ENCODE measurements at regions not wholly inside any gene's neighbourhood (a gene's known extent, or its start where the extent isn't known, plus 50 kb on each side); places are given as distances from the start of the nearest gene placed in this dataset.

DNA sequence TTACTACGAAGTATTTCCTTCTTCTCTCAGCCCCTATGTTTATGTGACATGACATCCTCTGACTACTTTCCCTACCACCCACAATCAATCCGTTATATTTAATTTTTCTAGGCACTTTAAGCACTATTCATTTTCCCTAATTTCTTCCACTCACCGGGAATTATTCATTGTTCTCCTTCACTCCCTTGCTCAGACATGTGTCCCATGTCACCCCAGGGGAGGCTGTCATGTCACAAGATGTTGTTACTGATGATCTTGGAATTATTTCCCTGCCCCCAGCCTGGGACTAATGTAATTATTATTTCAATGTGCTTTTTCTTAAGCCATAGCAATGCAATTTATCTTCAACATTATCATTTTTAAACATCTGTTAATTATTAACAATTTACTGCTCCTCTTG, 317.2 kb downstream of the PHF14 start:
- no peaks in the 10 kb centered on the region for H3K4me1 ChIP-seq
- TF ChIP-seq, protein P1, sequence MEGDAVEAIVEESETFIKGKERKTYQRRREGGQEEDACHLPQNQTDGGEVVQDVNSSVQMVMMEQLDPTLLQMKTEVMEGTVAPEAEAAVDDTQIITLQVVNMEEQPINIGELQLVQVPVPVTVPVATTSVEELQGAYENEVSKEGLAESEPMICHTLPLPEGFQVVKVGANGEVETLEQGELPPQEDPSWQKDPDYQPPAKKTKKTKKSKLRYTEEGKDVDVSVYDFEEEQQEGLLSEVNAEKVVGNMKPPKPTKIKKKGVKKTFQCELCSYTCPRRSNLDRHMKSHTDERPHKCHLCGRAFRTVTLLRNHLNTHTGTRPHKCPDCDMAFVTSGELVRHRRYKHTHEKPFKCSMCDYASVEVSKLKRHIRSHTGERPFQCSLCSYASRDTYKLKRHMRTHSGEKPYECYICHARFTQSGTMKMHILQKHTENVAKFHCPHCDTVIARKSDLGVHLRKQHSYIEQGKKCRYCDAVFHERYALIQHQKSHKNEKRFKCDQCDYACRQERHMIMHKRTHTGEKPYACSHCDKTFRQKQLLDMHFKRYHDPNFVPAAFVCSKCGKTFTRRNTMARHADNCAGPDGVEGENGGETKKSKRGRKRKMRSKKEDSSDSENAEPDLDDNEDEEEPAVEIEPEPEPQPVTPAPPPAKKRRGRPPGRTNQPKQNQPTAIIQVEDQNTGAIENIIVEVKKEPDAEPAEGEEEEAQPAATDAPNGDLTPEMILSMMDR (IDR thresholded peaks at IDR 0.05; ENCODE audit: borderline replicate concordance): no peak
- no peaks in the 10 kb centered on the region for H3K36me3 ChIP-seq
- intact Hi-C loops (cut with micrococcal nuclease): no loop called here
- H3K27ac ChIP-seq (replicated peaks): no peak overlapping the region
- peaks cover 2% of the 10 kb centered on the region for H3K9me3 ChIP-seq (replicated peaks)
- H3K27me3 ChIP-seq (ENCODE audit: low read depth): no peaks in the 10 kb centered on the region
- DNase-seq: no peak
- no peak overlapping the region for H3K4me3 ChIP-seq

DNA sequence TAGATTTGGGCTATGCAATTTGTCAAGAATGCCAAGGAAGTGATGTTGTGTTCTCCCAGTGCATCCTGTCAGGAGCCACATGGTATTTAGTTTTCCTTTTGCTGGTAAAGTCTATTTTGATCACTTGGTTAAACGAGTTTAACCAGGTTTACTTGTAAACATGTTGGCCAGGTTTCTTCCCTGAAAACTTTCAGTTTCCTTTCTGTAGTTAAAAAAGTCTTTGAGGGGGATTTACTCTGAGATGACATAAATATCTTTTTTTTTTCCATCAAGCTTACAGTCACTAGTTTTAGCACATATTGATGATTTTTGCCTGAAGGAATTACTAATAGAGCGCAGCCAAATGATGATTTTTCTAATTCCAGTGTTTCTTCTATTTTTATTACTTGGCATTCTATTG, 320.5 kb downstream of the PHF14 start:
- no peak overlapping the region for H3K27ac ChIP-seq (replicated peaks)
- intact Hi-C loops (cut with micrococcal nuclease): no loop called here
- H3K4me1 ChIP-seq: no peaks in the 10 kb centered on the region
- DNase-seq: no peak
- H3K36me3 ChIP-seq: no peaks in the 10 kb centered on the region
- peaks cover 2% of the 10 kb centered on the region for H3K9me3 ChIP-seq (replicated peaks)
- H3K27me3 ChIP-seq (ENCODE audit: low read depth): no peaks in the 10 kb centered on the region
- no peak overlapping the region for H3K4me3 ChIP-seq
- TF ChIP-seq, protein P1 (IDR thresholded peaks at IDR 0.05; ENCODE audit: borderline replicate concordance): no peak

DNA sequence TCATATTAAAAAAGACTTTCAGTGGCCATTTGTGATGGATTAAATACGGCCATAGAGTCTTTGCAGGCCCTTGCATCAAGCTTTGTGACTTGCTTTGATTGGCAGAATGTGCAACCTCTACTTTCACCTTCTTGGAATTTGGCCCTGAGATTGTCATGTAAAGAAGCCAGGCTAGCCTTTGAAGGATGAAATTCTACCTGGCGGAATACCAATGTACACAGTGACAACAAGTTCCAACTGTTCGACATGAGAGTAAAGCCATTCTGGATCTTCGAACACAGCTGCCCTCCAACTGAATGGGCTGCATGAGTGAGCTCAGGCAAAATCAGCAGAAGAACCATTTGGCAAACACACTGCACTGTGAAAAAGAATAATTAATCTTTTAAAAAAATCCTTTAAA, 321.3 kb downstream of the PHF14 start:
- Histone ChIP-seq H3K4me1 (no peaks in the 10 kb centered on the region), H3K27ac (replicated peaks) (no peak overlapping the region), H3K4me3 (no peak overlapping the region), H3K27me3 (ENCODE audit: low read depth) (no peaks in the 10 kb centered on the region), H3K36me3 (no peaks in the 10 kb centered on the region), H3K9me3 (replicated peaks) (peaks cover 2% of the 10 kb centered on the region)
- intact Hi-C loops (cut with micrococcal nuclease): no loop called here
- TF ChIP-seq, protein P1 (IDR thresholded peaks at IDR 0.05; ENCODE audit: borderline replicate concordance): no peak
- no peak for DNase-seq

- H3K27ac ChIP-seq (replicated peaks): no peak overlapping the region
- H3K4me3 ChIP-seq: no peak overlapping the region
- intact Hi-C loops (cut with micrococcal nuclease): no loop called here
- no peaks in the 10 kb centered on the region for H3K36me3 ChIP-seq
- H3K27me3 ChIP-seq (ENCODE audit: low read depth): no peaks in the 10 kb centered on the region
- H3K9me3 ChIP-seq (replicated peaks): peaks cover 9% of the 10 kb centered on the region
- DNase-seq: no peak
- TF ChIP-seq, protein P1 (IDR thresholded peaks at IDR 0.05; ENCODE audit: borderline replicate concordance): no peak
- H3K4me1 ChIP-seq: no peaks in the 10 kb centered on the region
Observed at GRCh38 chr7:11297126-11297625, 323.5 kb downstream of the PHF14 start.

GRCh38 chr7:11297764-11298163, 324.1 kb downstream of the PHF14 start:
- H3K9me3 ChIP-seq (replicated peaks): peaks cover 14% of the 10 kb centered on the region
- H3K36me3 ChIP-seq: no peaks in the 10 kb centered on the region
- intact Hi-C loops (cut with micrococcal nuclease): no loop called here
- no peak for DNase-seq
- TF ChIP-seq, protein P1 (IDR thresholded peaks at IDR 0.05; ENCODE audit: borderline replicate concordance): no peak
- H3K27me3 ChIP-seq (ENCODE audit: low read depth): no peaks in the 10 kb centered on the region
- H3K4me3 ChIP-seq: no peak overlapping the region
- no peak overlapping the region for H3K27ac ChIP-seq (replicated peaks)
- H3K4me1 ChIP-seq: no peaks in the 10 kb centered on the region

- DNase-seq: no peak
- TF ChIP-seq, protein P1 (IDR thresholded peaks at IDR 0.05; ENCODE audit: borderline replicate concordance): no peak
Observed at GRCh38 chr7:11298220-11298619, 324.5 kb downstream of the PHF14 start.

More at GRCh38 chr7:11298220-11298619, 324.5 kb downstream of the PHF14 start:
- intact Hi-C loops (cut with micrococcal nuclease): no loop called here
- no peaks in the 10 kb centered on the region for H3K36me3 ChIP-seq
- no peak overlapping the region for H3K27ac ChIP-seq (replicated peaks)
- no peaks in the 10 kb centered on the region for H3K27me3 ChIP-seq (ENCODE audit: low read depth)
- peaks cover 14% of the 10 kb centered on the region for H3K9me3 ChIP-seq (replicated peaks)
- H3K4me1 ChIP-seq: no peaks in the 10 kb centered on the region
- no peak overlapping the region for H3K4me3 ChIP-seq
